AG04450 (cell line): ENCODE measurements at regions not wholly inside any gene's neighbourhood (a gene's known extent, or its start where the extent isn't known, plus 50 kb on each side); places are given as distances from the start of the nearest gene placed in this dataset.

Experiments used
- CTCF ChIA-PET: fragments of 300-600, 350-600 bp; formaldehyde crosslinking; extraction: SDS; loops from one replicate; lab custom pipeline; 2022; ENCODE audit warnings: antibody characterized with exemption, inconsistent platforms; lab: Charles Lee
- POLR2A ChIA-PET: fragments of 350-600 bp; formaldehyde crosslinking; extraction: SDS; loops from one replicate; lab custom pipeline; 2021; ENCODE audit warnings: antibody characterized with exemption, inconsistent platforms; lab: Yijun Ruan, JAX
- DNase-seq: peaks from one replicate; pipeline ENCODE4 v3.0.0-alpha.2; 2011; ENCODE audit warnings: low read depth, low spot score
- H3K27ac ChIP-seq: one replicate; pipeline ENCODE4 v1.5.1; 2012; ENCODE audit warnings: low read depth, low read length, control low read depth
- H3K27me3 ChIP-seq: one replicate; pipeline ENCODE4 v1.6.0; 2012; ENCODE audit warnings: low read length; ENCODE audit not compliant: control insufficient read depth, insufficient read depth
- H3K4me3 ChIP-seq: 2 replicates; pipeline ENCODE4 v1.5.1; 2011; ENCODE audit warnings: mild to moderate bottlenecking, low read depth, low read length, control low read depth
- H3K9me3 ChIP-seq: 2 replicates; pipeline ENCODE4 v1.5.1; 2012; ENCODE audit warnings: low read length; ENCODE audit not compliant: control insufficient read depth, insufficient read depth
- CTCF ChIP-seq: IDR thresholded peaks from 2 replicates; pipeline ENCODE4 v1.5.1; 2011; ENCODE audit warnings: low read depth, low read length, control low read depth, inconsistent platforms

- DNase-seq, result peak; percentile 29
- CTCF ChIA-PET, result no interaction called here
- POLR2A ChIA-PET, result interaction anchor here (0.6 kb wide), 1 partner anchor 237 kb away, joined by 6 read pairs; no protein-coding TSS in a partner anchor
Measured at GRCh38 chr10:4028027-4028471, 243.0 kb upstream of the KLF6 start.

GRCh38 chr10:4025339-4025738 is 240.3 kb upstream of the KLF6 start:
- no peak for TF ChIP-seq CTCF
- no peaks in the 10 kb centered on the region; the same call in 1 of the 2 replicates for H3K9me3 ChIP-seq
- H3K4me3 ChIP-seq, result no peak overlapping the region
- no peak for DNase-seq
- no peak overlapping the region for H3K27ac ChIP-seq
- no peaks in the 10 kb centered on the region for H3K27me3 ChIP-seq
- ChIA-PET POLR2A (no interaction called here), CTCF (no interaction called here)

More at GRCh38 chr10:4028027-4028471, 243.0 kb upstream of the KLF6 start:
- Histone ChIP-seq H3K9me3 (no peaks in the 10 kb centered on the region; the same call in 1 of the 2 replicates), H3K27me3 (no peaks in the 10 kb centered on the region), H3K4me3 (no peak overlapping the region), H3K27ac (peak overlapping the region; percentile 21)
- TF ChIP-seq CTCF, result no peak

- TF ChIP-seq CTCF, result no peak
- DNase-seq, result no peak
Measured at GRCh38 chr10:4024516-4025245, 239.7 kb upstream of the KLF6 start.

GRCh38 chr10:4024027-4024426 is 239.0 kb upstream of the KLF6 start:
- ChIA-PET POLR2A (no interaction called here), CTCF (no interaction called here)
- H3K4me3 ChIP-seq, result no peak overlapping the region
- H3K9me3 ChIP-seq, result no peaks in the 10 kb centered on the region; the same call in 1 of the 2 replicates
- TF ChIP-seq CTCF, result no peak
- no peak for DNase-seq
- no peaks in the 10 kb centered on the region for H3K27me3 ChIP-seq
- no peak overlapping the region for H3K27ac ChIP-seq

More at GRCh38 chr10:4024516-4025245, 239.7 kb upstream of the KLF6 start:
- Histone ChIP-seq H3K9me3 (no peaks in the 10 kb centered on the region; the same call in 1 of the 2 replicates), H3K4me3 (no peak overlapping the region), H3K27ac (no peak overlapping the region), H3K27me3 (no peaks in the 10 kb centered on the region)
- CTCF ChIA-PET, result no interaction called here
- POLR2A ChIA-PET, result no interaction called here

- H3K9me3 ChIP-seq, result no peaks in the 10 kb centered on the region; the same call in 1 of the 2 replicates
- no peak overlapping the region for H3K27ac ChIP-seq
- no peak overlapping the region for H3K4me3 ChIP-seq
- no peak for TF ChIP-seq CTCF
- no peak for DNase-seq
- POLR2A ChIA-PET, result no interaction called here
- no peaks in the 10 kb centered on the region for H3K27me3 ChIP-seq
- CTCF ChIA-PET, result no interaction called here
Measured at GRCh38 chr10:4022473-4022872, 237.5 kb upstream of the KLF6 start.
